ENCODE measurements at regions not wholly inside any gene's neighbourhood (a gene's known extent, or its start where the extent isn't known, plus 50 kb on each side); places are given as distances from the start of the nearest gene placed in this dataset.
"Not testable (repeated sequence)": the region's sequence is repeated elsewhere in the genome, so short reads cannot be mapped to it uniquely, and the experiment has no call there.

DNA sequence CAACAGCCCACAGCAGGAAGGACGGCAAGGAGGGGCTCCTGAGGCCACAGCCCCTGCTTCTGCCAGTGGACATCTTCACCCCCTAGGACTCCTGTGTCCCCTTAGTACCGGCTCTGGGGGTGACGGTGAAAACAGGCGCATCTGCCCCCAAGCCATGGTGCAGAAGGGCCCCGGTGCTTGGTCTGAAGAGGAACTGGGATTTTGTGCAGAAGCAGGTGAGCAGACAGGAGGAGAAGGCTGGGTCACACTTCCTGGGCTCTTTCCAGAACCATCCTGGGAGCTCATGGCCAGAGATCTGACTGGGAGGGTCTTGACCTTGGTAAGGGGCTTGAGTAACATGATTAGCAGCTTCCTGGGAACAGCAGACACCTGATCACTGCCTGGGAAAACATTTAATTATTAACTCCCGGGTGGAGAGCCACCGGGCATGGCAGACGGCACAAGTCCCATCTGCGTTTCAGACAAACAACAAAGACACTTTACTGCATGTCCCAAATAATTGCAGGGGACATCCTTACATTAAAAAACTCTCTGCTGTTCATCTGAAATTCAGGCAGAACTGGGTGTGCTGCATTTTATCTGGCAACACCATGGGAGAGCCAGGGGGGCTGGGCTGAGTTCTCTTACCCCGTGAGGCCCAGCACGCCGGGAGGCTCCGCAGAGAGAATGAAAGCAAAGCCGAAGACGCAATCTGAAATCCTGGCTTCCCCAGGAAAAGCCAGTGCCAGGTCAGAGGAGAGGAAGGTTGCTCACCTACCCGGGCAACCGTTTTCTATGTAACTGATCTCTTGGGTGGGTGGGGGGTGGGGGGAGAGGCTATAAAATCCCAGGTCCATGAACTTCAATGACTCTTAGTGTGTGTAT lies 1542.8 kb downstream of the TSPY10 start (continued):
- no peak for TF ChIP-seq KDM5B (CRISPR knock-in tag; IDR thresholded peaks at IDR 0.05; ENCODE audit: borderline replicate concordance)
- no peak for TF ChIP-seq HMGA1 (CRISPR knock-in tag; conservative IDR thresholded peaks at IDR 0.05)
- no peak for TF ChIP-seq ETV5 (CRISPR knock-in tag; IDR thresholded peaks at IDR 0.05; ENCODE audit: borderline replicate concordance)
- no peak for TF ChIP-seq ZNF577 (CRISPR knock-in tag; IDR thresholded peaks at IDR 0.05; ENCODE audit: borderline replicate concordance, low read depth)
- TF ChIP-seq, protein P1, sequence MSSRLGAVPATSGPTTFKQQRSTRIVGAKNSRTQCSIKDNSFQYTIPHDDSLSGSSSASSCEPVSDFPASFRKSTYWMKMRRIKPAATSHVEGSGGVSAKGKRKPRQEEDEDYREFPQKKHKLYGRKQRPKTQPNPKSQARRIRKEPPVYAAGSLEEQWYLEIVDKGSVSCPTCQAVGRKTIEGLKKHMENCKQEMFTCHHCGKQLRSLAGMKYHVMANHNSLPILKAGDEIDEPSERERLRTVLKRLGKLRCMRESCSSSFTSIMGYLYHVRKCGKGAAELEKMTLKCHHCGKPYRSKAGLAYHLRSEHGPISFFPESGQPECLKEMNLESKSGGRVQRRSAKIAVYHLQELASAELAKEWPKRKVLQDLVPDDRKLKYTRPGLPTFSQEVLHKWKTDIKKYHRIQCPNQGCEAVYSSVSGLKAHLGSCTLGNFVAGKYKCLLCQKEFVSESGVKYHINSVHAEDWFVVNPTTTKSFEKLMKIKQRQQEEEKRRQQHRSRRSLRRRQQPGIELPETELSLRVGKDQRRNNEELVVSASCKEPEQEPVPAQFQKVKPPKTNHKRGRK (CRISPR knock-in tag; IDR thresholded peaks at IDR 0.05) = no peak
- no peak for TF ChIP-seq HNF4A (CRISPR knock-in tag; IDR thresholded peaks at IDR 0.05)
- TF ChIP-seq REPIN1 (CRISPR knock-in tag; IDR thresholded peaks at IDR 0.05; ENCODE audit: borderline replicate concordance, low read depth) = no peak
- TF ChIP-seq, protein P2, sequence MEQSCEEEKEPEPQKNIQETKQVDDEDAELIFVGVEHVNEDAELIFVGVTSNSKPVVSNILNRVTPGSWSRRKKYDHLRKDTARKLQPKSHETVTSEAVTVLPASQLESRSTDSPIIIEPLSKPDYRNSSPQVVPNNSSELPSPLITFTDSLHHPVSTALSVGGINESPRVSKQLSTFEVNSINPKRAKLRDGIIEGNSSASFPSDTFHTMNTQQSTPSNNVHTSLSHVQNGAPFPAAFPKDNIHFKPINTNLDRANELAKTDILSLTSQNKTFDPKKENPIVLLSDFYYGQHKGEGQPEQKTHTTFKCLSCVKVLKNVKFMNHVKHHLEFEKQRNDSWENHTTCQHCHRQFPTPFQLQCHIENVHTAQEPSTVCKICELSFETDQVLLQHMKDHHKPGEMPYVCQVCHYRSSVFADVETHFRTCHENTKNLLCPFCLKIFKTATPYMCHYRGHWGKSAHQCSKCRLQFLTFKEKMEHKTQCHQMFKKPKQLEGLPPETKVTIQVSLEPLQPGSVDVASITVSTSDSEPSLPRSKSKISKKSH (CRISPR knock-in tag; IDR thresholded peaks at IDR 0.05; ENCODE audit: borderline replicate concordance) = no peak
- no peak for TF ChIP-seq HIVEP1 (CRISPR knock-in tag; IDR thresholded peaks at IDR 0.05)
- TF ChIP-seq ZNF451 (CRISPR knock-in tag; IDR thresholded peaks at IDR 0.05) = no peak

DNA sequence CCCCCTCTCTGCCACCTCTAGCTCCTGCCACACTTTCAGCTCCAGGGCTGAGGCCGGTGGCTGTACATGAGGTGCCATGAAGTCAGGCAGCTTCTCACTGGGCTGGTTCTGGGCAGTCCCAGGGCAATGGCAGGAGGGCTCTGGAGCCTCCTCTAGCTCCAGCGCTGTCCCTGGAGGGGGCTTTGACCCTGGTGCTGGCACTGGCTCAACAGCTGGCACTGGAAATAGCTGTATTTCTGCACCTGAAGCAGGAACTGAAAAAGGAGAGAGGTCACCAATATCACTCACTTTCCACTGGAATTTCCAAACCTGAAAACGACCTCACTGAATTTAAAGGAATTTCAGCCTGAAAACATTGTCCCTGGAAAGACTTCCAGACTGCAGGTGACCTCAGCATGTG lies 1558.1 kb downstream of the TSPY10 start:
- WGBS (ENCODE audit: low lambda C conversion rate) = 0% methylated on average over 1 of the region's 3 CpGs
- intact Hi-C loops (cut with micrococcal nuclease; ENCODE audit: unreplicated experiment); H3K9me3 ChIP-seq (ENCODE audit: low read length); H3K9ac ChIP-seq (ENCODE audit: insufficient read depth, low read depth, low read length); FAIRE-seq; H3K27ac ChIP-seq (ENCODE audit: extremely low read length, insufficient read depth, low read length); H3K36me3 ChIP-seq (replicated peaks in 1 of 2; ENCODE audit: control insufficient read depth in 1 of 2, insufficient read depth in 2 of 2, low read length in 2 of 2); H4K20me1 ChIP-seq (ENCODE audit: insufficient read depth, low read length); H3K79me2 ChIP-seq (ENCODE audit: insufficient read depth, low read length); BruUV-seq (replicated peaks); H3K27me3 ChIP-seq (ENCODE audit: control insufficient read depth in 1 of 2, insufficient read depth in 2 of 2, low read length in 2 of 2); H2AFZ ChIP-seq (ENCODE audit: low read length); H3K4me3 ChIP-seq (replicated peaks in 1 of 3; ENCODE audit: insufficient read depth in 1 of 3, low read depth in 2 of 3, low read length in 3 of 3); H3K4me1 ChIP-seq (ENCODE audit: insufficient read depth, low read length); ATAC-seq; in situ Hi-C loops (cut with HindIII; ENCODE audit: extremely low pct_ligation_motif_present, low pct_unique_long_range_greater_than_20kb); POLR2A ChIA-PET; DNase-seq (ENCODE audit: low spot score); H3K4me2 ChIP-seq (ENCODE audit: low read depth, low read length): not testable (repeated sequence)
- CTCF ChIA-PET (ENCODE audit: low intra/inter-chr PET ratio, low total read pairs) = interaction anchor here (0.9 kb wide), 1 partner anchor 41 kb away, joined by 4 read pairs; no protein-coding TSS in a partner anchor

DNA sequence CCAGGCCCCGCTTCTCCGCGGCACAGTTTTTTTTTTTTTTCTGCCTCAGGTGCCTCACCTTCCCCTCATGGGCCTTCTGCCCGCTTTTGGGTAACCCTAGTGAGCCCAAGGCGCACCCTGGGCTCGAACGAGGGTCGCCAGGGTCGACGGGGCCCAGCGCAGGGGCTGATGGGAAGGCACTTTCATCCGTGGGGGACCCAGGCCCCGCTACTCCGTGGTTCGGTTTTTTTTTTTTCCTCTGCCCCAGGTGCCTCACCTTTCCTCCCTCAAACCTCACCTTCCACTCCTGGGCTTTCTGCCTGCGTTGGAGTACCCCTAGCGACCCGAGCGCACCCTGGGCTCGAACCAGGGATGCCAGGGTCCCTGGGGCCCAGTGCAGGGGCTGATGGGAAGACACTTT lies 1569.8 kb downstream of the TSPY10 start:
- intact Hi-C loops (cut with micrococcal nuclease; ENCODE audit: unreplicated experiment); H3K79me2 ChIP-seq (ENCODE audit: insufficient read depth, low read length); FAIRE-seq; DNase-seq (ENCODE audit: low spot score); H3K4me3 ChIP-seq (replicated peaks in 1 of 3; ENCODE audit: insufficient read depth in 1 of 3, low read depth in 2 of 3, low read length in 3 of 3); H3K9ac ChIP-seq (ENCODE audit: insufficient read depth, low read depth, low read length); H3K27me3 ChIP-seq (ENCODE audit: control insufficient read depth in 1 of 2, insufficient read depth in 2 of 2, low read length in 2 of 2); H3K4me1 ChIP-seq (ENCODE audit: insufficient read depth, low read length); CTCF ChIA-PET (ENCODE audit: low intra/inter-chr PET ratio, low total read pairs); H3K27ac ChIP-seq (ENCODE audit: extremely low read length, insufficient read depth, low read length); POLR2A ChIA-PET; H3K9me3 ChIP-seq (ENCODE audit: low read length); H2AFZ ChIP-seq (ENCODE audit: low read length); BruUV-seq (replicated peaks); in situ Hi-C loops (cut with HindIII; ENCODE audit: extremely low pct_ligation_motif_present, low pct_unique_long_range_greater_than_20kb); H3K4me2 ChIP-seq (ENCODE audit: low read depth, low read length); H4K20me1 ChIP-seq (ENCODE audit: insufficient read depth, low read length); H3K36me3 ChIP-seq (replicated peaks in 1 of 2; ENCODE audit: control insufficient read depth in 1 of 2, insufficient read depth in 2 of 2, low read length in 2 of 2): not testable (repeated sequence)
- whole genome bisulfite sequencing (ENCODE audit: low lambda C conversion rate) = 8% methylated on average over 18 of the region's 20 CpGs
- ATAC-seq = peak; percentile 42; the same call in 1 of the 3 replicates

Data from HepG2 (cell line).